ENCODE measurements at regions not wholly inside any gene's neighbourhood (a gene's known extent, or its start where the extent isn't known, plus 50 kb on each side); places are given as distances from the start of the nearest gene placed in this dataset.

- no peak overlapping the region for H3K4me3 ChIP-seq (ENCODE audit: low read depth in 1 of 3, low read length in 3 of 3)
- DNase-seq (ENCODE audit: low spot score) = no peak
- H3K9ac ChIP-seq (ENCODE audit: low read depth in 1 of 2, low read length in 2 of 2) = no peak overlapping the region
- H3K9me3 ChIP-seq (ENCODE audit: control insufficient read depth in 4 of 4, low read length in 3 of 4) = no peaks in the 10 kb centered on the region
- H3K27me3 ChIP-seq (ENCODE audit: control insufficient read depth in 4 of 4, insufficient read depth in 4 of 4, low read length in 3 of 4) = no peaks in the 10 kb centered on the region
- peaks cover 0 to 11% (median 6%) of the 10 kb centered on the region in 4 donors for H3K4me1 ChIP-seq (ENCODE audit: control insufficient read depth in 4 of 4, insufficient read depth in 4 of 4, low read length in 3 of 4)
- no peak for TF ChIP-seq HNF4G (IDR thresholded peaks at IDR 0.05)
- no peak for TF ChIP-seq MAX (IDR thresholded peaks at IDR 0.05)
- TF ChIP-seq SP1 (IDR thresholded peaks at IDR 0.05) = no peak
- TF ChIP-seq NR2F2 (IDR thresholded peaks at IDR 0.05) = no peak
- TF ChIP-seq FOXA2 (IDR thresholded peaks at IDR 0.05) = no peak
- no peak for TF ChIP-seq CTCF (IDR thresholded peaks at IDR 0.05; ENCODE audit: low read depth, low read length, missing input control)
- TF ChIP-seq ATF3 (IDR thresholded peaks at IDR 0.05) = no peak
- no peak for TF ChIP-seq FOXA1 (IDR thresholded peaks at IDR 0.05)
- no peak for TF ChIP-seq RXRA (IDR thresholded peaks at IDR 0.05)
- no peak for TF ChIP-seq REST (IDR thresholded peaks at IDR 0.05)
- no peak for TF ChIP-seq GABPA (IDR thresholded peaks at IDR 0.05 in 1 of 2, conservative IDR thresholded peaks at IDR 0.05 in 1 of 2)
- no peak overlapping the region for H3K27ac ChIP-seq (ENCODE audit: low read depth in 1 of 2, low read length in 2 of 2)
- no peaks in the 10 kb centered on the region for H3K36me3 ChIP-seq (ENCODE audit: control insufficient read depth in 4 of 4, insufficient read depth in 3 of 4, low read depth in 1 of 4, low read length in 3 of 4)
- 98% methylated on average over 4 of the region's 4 CpGs for WGBS
Measured at GRCh38 chr12:75945581-75945980, 86.0 kb downstream of the PHLDA1 start.

- no peak overlapping the region for H3K4me3 ChIP-seq (ENCODE audit: low read depth in 1 of 3, low read length in 3 of 3)
- H3K27me3 ChIP-seq (ENCODE audit: control insufficient read depth in 4 of 4, insufficient read depth in 4 of 4, low read length in 3 of 4) = no peaks in the 10 kb centered on the region
- H3K27ac ChIP-seq (ENCODE audit: low read depth in 1 of 2, low read length in 2 of 2) = peak overlapping the region; percentile 70 to 79
- WGBS = 94% methylated on average over 4 of the region's 4 CpGs
- TF ChIP-seq JUND (IDR thresholded peaks at IDR 0.05) (no peak), HNF4G (IDR thresholded peaks at IDR 0.05) (no peak), RXRA (IDR thresholded peaks at IDR 0.05) (no peak), MAX (IDR thresholded peaks at IDR 0.05) (no peak), TAF1 (conservative IDR thresholded peaks at IDR 0.05) (no peak)
- H3K9ac ChIP-seq (ENCODE audit: low read depth in 1 of 2, low read length in 2 of 2) = no peak overlapping the region
- H3K9me3 ChIP-seq (ENCODE audit: control insufficient read depth in 4 of 4, low read length in 3 of 4) = no peaks in the 10 kb centered on the region
- peaks cover 0 to 11% (median 6%) of the 10 kb centered on the region in 4 donors for H3K4me1 ChIP-seq (ENCODE audit: control insufficient read depth in 4 of 4, insufficient read depth in 4 of 4, low read length in 3 of 4)
- no peak for DNase-seq (ENCODE audit: low spot score)
- no peaks in the 10 kb centered on the region for H3K36me3 ChIP-seq (ENCODE audit: control insufficient read depth in 4 of 4, insufficient read depth in 3 of 4, low read depth in 1 of 4, low read length in 3 of 4)
Measured at GRCh38 chr12:75944905-75945432, 86.6 kb downstream of the PHLDA1 start.

Measured in liver (tissue), 8 donors.